Central memory CD8-positive, alpha-beta T cell (primary cell): ENCODE measurements at regions not wholly inside any gene's neighbourhood (a gene's known extent, or its start where the extent isn't known, plus 50 kb on each side); places are given as distances from the start of the nearest gene placed in this dataset.

Experiments used
- ATAC-seq: fragments of 150-1000 bp; cut with Tn5 transposase; replicated peaks from 2 replicates; pipeline ENCODE4 v1.10.0; 2022; ENCODE audit warnings: mild to moderate bottlenecking, moderate FRiP score, moderate number of reproducible peaks; ENCODE audit not compliant: poor library complexity, severe bottlenecking; ENCODE audit errors: extremely low read depth
- DNase-seq, 2 donors: peaks; one replicate each; pipeline ENCODE4 v3.0.0; 2021; ENCODE audit warnings: low spot score in 2 of 2
- H3K27ac Mint-ChIP-seq: one replicate; pipeline ENCODE4 v1.8.0; 2022; ENCODE audit warnings: low read depth, mild to moderate bottlenecking, moderate library complexity, mixed read lengths
- H3K27me3 Mint-ChIP-seq: one replicate; pipeline ENCODE4 v1.8.0; 2022; ENCODE audit warnings: mixed read lengths
- H3K36me3 Mint-ChIP-seq: one replicate; pipeline ENCODE4 v1.8.0; 2022; ENCODE audit warnings: mild to moderate bottlenecking, moderate library complexity, mixed read lengths; ENCODE audit not compliant: insufficient read depth
- H3K4me1 Mint-ChIP-seq: one replicate; pipeline ENCODE4 v1.8.0; 2022; ENCODE audit warnings: mixed read lengths
- H3K4me3 Mint-ChIP-seq: one replicate; pipeline ENCODE4 v1.8.0; 2022; ENCODE audit warnings: mild to moderate bottlenecking, moderate library complexity, mixed read lengths
- H3K9me3 Mint-ChIP-seq: one replicate; pipeline ENCODE4 v1.8.0; 2022; ENCODE audit warnings: mixed read lengths

- peaks cover 31% of the 10 kb centered on the region for H3K9me3 Mint-ChIP-seq
- no peaks in the 10 kb centered on the region for H3K27me3 Mint-ChIP-seq
- DNase-seq: no peak
- no peaks in the 10 kb centered on the region for H3K4me1 Mint-ChIP-seq
- H3K4me3 Mint-ChIP-seq: no peak overlapping the region
- H3K27ac Mint-ChIP-seq: no peak overlapping the region
- ATAC-seq: no peak
- no peaks in the 10 kb centered on the region for H3K36me3 Mint-ChIP-seq
These were observed 498.8 kb upstream of the LMO3 start for GRCh38 chr12:17104801-17105200.

GRCh38 chr12:17097674-17098073 is 491.7 kb upstream of the LMO3 start:
- ATAC-seq (no peak), DNase-seq (no peak)
- Mint-ChIP-seq H3K27me3 (no peaks in the 10 kb centered on the region), H3K4me1 (no peaks in the 10 kb centered on the region), H3K9me3 (peaks cover 33% of the 10 kb centered on the region), H3K4me3 (no peak overlapping the region), H3K27ac (no peak overlapping the region), H3K36me3 (no peaks in the 10 kb centered on the region)

GRCh38 chr12:17084831-17085230 is 478.9 kb upstream of the LMO3 start:
- H3K36me3 Mint-ChIP-seq: no peaks in the 10 kb centered on the region
- no peak for ATAC-seq
- DNase-seq: no peak
- no peaks in the 10 kb centered on the region for H3K27me3 Mint-ChIP-seq
- H3K9me3 Mint-ChIP-seq: peaks cover 25% of the 10 kb centered on the region
- no peak overlapping the region for H3K4me3 Mint-ChIP-seq
- no peak overlapping the region for H3K27ac Mint-ChIP-seq
- H3K4me1 Mint-ChIP-seq: no peaks in the 10 kb centered on the region

GRCh38 chr12:17079251-17079909 is 473.4 kb upstream of the LMO3 start:
- no peak for ATAC-seq
- Mint-ChIP-seq H3K27ac (no peak overlapping the region), H3K36me3 (no peaks in the 10 kb centered on the region), H3K9me3 (peaks cover 12% of the 10 kb centered on the region), H3K4me1 (no peaks in the 10 kb centered on the region), H3K27me3 (no peaks in the 10 kb centered on the region), H3K4me3 (no peak overlapping the region)
- no peak for DNase-seq

- H3K4me3 Mint-ChIP-seq: no peak overlapping the region
- H3K4me1 Mint-ChIP-seq: no peaks in the 10 kb centered on the region
- no peak for ATAC-seq
- H3K36me3 Mint-ChIP-seq: no peaks in the 10 kb centered on the region
- H3K27me3 Mint-ChIP-seq: no peaks in the 10 kb centered on the region
- H3K27ac Mint-ChIP-seq: no peak overlapping the region
- peaks cover 12% of the 10 kb centered on the region for H3K9me3 Mint-ChIP-seq
- no peak for DNase-seq
These were observed 471.6 kb upstream of the LMO3 start for GRCh38 chr12:17077594-17077993.

- H3K27ac Mint-ChIP-seq: no peak overlapping the region
- H3K36me3 Mint-ChIP-seq: no peaks in the 10 kb centered on the region
- ATAC-seq (no peak), DNase-seq (no peak)
- no peaks in the 10 kb centered on the region for H3K27me3 Mint-ChIP-seq
- no peaks in the 10 kb centered on the region for H3K4me1 Mint-ChIP-seq
- peaks cover 11% of the 10 kb centered on the region for H3K9me3 Mint-ChIP-seq
- no peak overlapping the region for H3K4me3 Mint-ChIP-seq
These were observed 470.8 kb upstream of the LMO3 start for GRCh38 chr12:17076811-17077210.

- DNase-seq: no peak
- no peaks in the 10 kb centered on the region for H3K36me3 Mint-ChIP-seq
- ATAC-seq: no peak
- H3K9me3 Mint-ChIP-seq: peaks cover 10% of the 10 kb centered on the region
- H3K4me3 Mint-ChIP-seq: no peak overlapping the region
- H3K27ac Mint-ChIP-seq: no peak overlapping the region
- no peaks in the 10 kb centered on the region for H3K4me1 Mint-ChIP-seq
- H3K27me3 Mint-ChIP-seq: no peaks in the 10 kb centered on the region
These were observed 470.2 kb upstream of the LMO3 start for GRCh38 chr12:17076028-17076744.

- Mint-ChIP-seq H3K27ac (no peak overlapping the region), H3K4me3 (no peak overlapping the region), H3K4me1 (no peaks in the 10 kb centered on the region), H3K9me3 (peaks cover 36% of the 10 kb centered on the region), H3K27me3 (no peaks in the 10 kb centered on the region), H3K36me3 (no peaks in the 10 kb centered on the region)
- DNase-seq: no peak
- no peak for ATAC-seq
These were observed 458.9 kb upstream of the LMO3 start for GRCh38 chr12:17064834-17065233.

- Mint-ChIP-seq H3K27me3 (no peaks in the 10 kb centered on the region), H3K36me3 (no peaks in the 10 kb centered on the region), H3K4me1 (no peaks in the 10 kb centered on the region), H3K9me3 (peaks cover 45% of the 10 kb centered on the region), H3K4me3 (no peak overlapping the region), H3K27ac (no peak overlapping the region)
- ATAC-seq: no peak
- no peak for DNase-seq
These were observed 456.5 kb upstream of the LMO3 start for GRCh38 chr12:17062267-17063036.

- ATAC-seq: no peak
These were observed 454.3 kb upstream of the LMO3 start for GRCh38 chr12:17060260-17060659.

GRCh38 chr12:17056546-17056945 is 450.6 kb upstream of the LMO3 start:
- Mint-ChIP-seq H3K9me3 (peaks cover 29% of the 10 kb centered on the region), H3K4me1 (no peaks in the 10 kb centered on the region), H3K36me3 (no peaks in the 10 kb centered on the region), H3K27ac (no peak overlapping the region), H3K27me3 (no peaks in the 10 kb centered on the region), H3K4me3 (no peak overlapping the region)
- no peak for ATAC-seq
- no peak for DNase-seq

More at GRCh38 chr12:17060260-17060659, 454.3 kb upstream of the LMO3 start:
- no peak overlapping the region for H3K4me3 Mint-ChIP-seq
- no peaks in the 10 kb centered on the region for H3K4me1 Mint-ChIP-seq
- no peak overlapping the region for H3K27ac Mint-ChIP-seq
- no peaks in the 10 kb centered on the region for H3K27me3 Mint-ChIP-seq
- no peaks in the 10 kb centered on the region for H3K36me3 Mint-ChIP-seq
- peaks cover 37% of the 10 kb centered on the region for H3K9me3 Mint-ChIP-seq
- no peak for DNase-seq

GRCh38 chr12:17038923-17039322 is 433.0 kb upstream of the LMO3 start:
- no peaks in the 10 kb centered on the region for H3K36me3 Mint-ChIP-seq
- H3K27ac Mint-ChIP-seq: no peak overlapping the region
- H3K27me3 Mint-ChIP-seq: no peaks in the 10 kb centered on the region
- H3K4me3 Mint-ChIP-seq: no peak overlapping the region
- no peaks in the 10 kb centered on the region for H3K4me1 Mint-ChIP-seq
- no peak for DNase-seq
- H3K9me3 Mint-ChIP-seq: peaks cover 8% of the 10 kb centered on the region
- ATAC-seq: no peak

GRCh38 chr12:17035372-17035771 is 429.4 kb upstream of the LMO3 start:
- no peak for DNase-seq

More at GRCh38 chr12:17035372-17035771, 429.4 kb upstream of the LMO3 start:
- no peak for ATAC-seq
- H3K36me3 Mint-ChIP-seq: no peaks in the 10 kb centered on the region
- no peak overlapping the region for H3K27ac Mint-ChIP-seq
- peaks cover 15% of the 10 kb centered on the region for H3K9me3 Mint-ChIP-seq
- H3K4me3 Mint-ChIP-seq: no peak overlapping the region
- H3K27me3 Mint-ChIP-seq: no peaks in the 10 kb centered on the region
- no peaks in the 10 kb centered on the region for H3K4me1 Mint-ChIP-seq
